ENCODE measurements at regions not wholly inside any gene's neighbourhood (a gene's known extent, or its start where the extent isn't known, plus 50 kb on each side); places are given as distances from the start of the nearest gene placed in this dataset.
"Not testable (repeated sequence)": the region's sequence is repeated elsewhere in the genome, so short reads cannot be mapped to it uniquely, and the experiment has no call there.

GRCh38 chr9:65393111-65393810, 108.3 kb upstream of the FOXD4L5 start:
- DNase-seq, result not testable (repeated sequence)

GRCh38 chr9:65392611-65393010, 107.6 kb upstream of the FOXD4L5 start:
- not testable (repeated sequence) for DNase-seq

- DNase-seq, result peak in 1 of 5 donors; percentile 20
Observed at GRCh38 chr9:65389710-65390109, 104.7 kb upstream of the FOXD4L5 start.

GRCh38 chr9:65389216-65389615, 104.2 kb upstream of the FOXD4L5 start:
- not testable (repeated sequence) for DNase-seq

GRCh38 chr9:65386699-65387098, 101.7 kb upstream of the FOXD4L5 start:
- DNase-seq, result peak; percentile 48 to 76 (median 67)

- not testable (repeated sequence) for DNase-seq
Observed at GRCh38 chr9:65386191-65386590, 101.2 kb upstream of the FOXD4L5 start.

- DNase-seq, result not testable (repeated sequence)
Observed at GRCh38 chr9:65385655-65386024, 100.6 kb upstream of the FOXD4L5 start.

- not testable (repeated sequence) for DNase-seq
Observed at GRCh38 chr9:65384759-65385654, 100.0 kb upstream of the FOXD4L5 start.

GRCh38 chr9:65384066-65384465, 99.1 kb upstream of the FOXD4L5 start:
- not testable (repeated sequence) for DNase-seq

- not testable (repeated sequence) for DNase-seq
Observed at GRCh38 chr9:65383646-65384045, 98.6 kb upstream of the FOXD4L5 start.

GRCh38 chr9:65382701-65383318, 97.8 kb upstream of the FOXD4L5 start:
- DNase-seq, result not testable (repeated sequence)
